ENCODE measurements at regions not wholly inside any gene's neighbourhood (a gene's known extent, or its start where the extent isn't known, plus 50 kb on each side); places are given as distances from the start of the nearest gene placed in this dataset.

DNA sequence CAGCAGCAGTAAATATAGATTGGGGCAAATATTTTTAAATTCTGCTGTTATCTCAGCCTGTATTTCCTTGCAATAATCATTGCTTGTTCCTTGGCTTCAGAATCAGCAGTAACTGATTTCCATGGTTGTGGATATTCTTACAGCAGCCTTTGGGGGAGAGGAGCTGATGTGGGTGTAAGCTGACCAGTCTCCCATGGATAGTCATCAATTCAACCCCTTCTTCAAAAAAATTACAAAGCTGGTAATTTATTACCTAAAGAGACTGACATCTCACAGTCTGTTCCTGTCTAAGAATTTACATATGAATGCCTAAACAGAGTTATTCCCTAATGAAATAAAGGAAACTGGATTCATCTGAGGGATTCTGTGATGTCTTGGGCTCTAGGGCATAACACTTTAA lies 103.1 kb upstream of the CABCOCO1 start (continued):
- TF ChIP-seq UBTF (IDR thresholded peaks at IDR 0.05; ENCODE audit: borderline replicate concordance in 1 of 2, low read depth in 2 of 2, low read length in 2 of 2), result no peak

DNA sequence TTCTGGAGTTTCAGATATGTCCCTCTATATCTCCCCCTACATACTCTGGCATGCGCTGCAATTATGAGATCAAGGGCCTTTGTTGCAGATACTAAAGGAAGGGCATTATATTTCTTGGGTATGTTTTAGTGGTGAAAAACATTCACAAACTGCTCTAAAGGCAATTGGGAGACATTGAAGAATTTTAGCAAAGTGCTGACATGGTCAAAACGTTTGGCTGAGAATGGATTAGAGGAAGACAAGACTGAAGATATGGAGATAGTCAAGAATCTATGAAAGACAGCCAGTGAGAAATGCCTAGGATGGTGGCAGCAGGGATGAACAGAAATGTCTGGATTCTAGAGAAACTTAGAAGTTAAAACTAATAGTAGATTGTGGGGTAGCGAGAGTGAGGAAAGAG lies 104.5 kb upstream of the CABCOCO1 start:
- H3K4me1 ChIP-seq (replicated peaks in 1 of 2; ENCODE audit: control insufficient read depth in 2 of 2, insufficient read depth in 2 of 2, low read length in 2 of 2), result no peaks in the 10 kb centered on the region
- no TSS peak for BruUV-seq (replicated peaks)
- no peaks in the 10 kb centered on the region for H3K9me1 ChIP-seq (ENCODE audit: control insufficient read depth, insufficient read depth, low read length)
- 0 out of 4 replicates have a peak, but pooled peaks of 1 of the 2 experiments have one; percentile 2 for TF ChIP-seq RAD21 (CRISPR knock-in tag; conservative IDR thresholded peaks at IDR 0.05 in 1 of 2, IDR thresholded peaks at IDR 0.05 in 1 of 2)
- TF ChIP-seq MAFG (tag; conservative IDR thresholded peaks at IDR 0.05), result peak; percentile 75
- TF ChIP-seq KDM4B (IDR thresholded peaks at IDR 0.05; ENCODE audit: borderline replicate concordance in 2 of 2, low read depth in 1 of 2), result no peak
- no peak for TF ChIP-seq IRF2 (CRISPR knock-in tag; IDR thresholded peaks at IDR 0.05)
- peak; percentile 77 for TF ChIP-seq ZNF316 (IDR thresholded peaks at IDR 0.05)
- TF ChIP-seq U2AF2 (optimal IDR thresholded peaks at IDR 0.05; ENCODE audit: low read depth, low read length), result no peak
- TF ChIP-seq, protein P1, sequence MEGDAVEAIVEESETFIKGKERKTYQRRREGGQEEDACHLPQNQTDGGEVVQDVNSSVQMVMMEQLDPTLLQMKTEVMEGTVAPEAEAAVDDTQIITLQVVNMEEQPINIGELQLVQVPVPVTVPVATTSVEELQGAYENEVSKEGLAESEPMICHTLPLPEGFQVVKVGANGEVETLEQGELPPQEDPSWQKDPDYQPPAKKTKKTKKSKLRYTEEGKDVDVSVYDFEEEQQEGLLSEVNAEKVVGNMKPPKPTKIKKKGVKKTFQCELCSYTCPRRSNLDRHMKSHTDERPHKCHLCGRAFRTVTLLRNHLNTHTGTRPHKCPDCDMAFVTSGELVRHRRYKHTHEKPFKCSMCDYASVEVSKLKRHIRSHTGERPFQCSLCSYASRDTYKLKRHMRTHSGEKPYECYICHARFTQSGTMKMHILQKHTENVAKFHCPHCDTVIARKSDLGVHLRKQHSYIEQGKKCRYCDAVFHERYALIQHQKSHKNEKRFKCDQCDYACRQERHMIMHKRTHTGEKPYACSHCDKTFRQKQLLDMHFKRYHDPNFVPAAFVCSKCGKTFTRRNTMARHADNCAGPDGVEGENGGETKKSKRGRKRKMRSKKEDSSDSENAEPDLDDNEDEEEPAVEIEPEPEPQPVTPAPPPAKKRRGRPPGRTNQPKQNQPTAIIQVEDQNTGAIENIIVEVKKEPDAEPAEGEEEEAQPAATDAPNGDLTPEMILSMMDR (IDR thresholded peaks at IDR 0.05 in 2 of 3, conservative IDR thresholded peaks at IDR 0.05 in 1 of 3; ENCODE audit: insufficient read depth in 2 of 3, low read depth in 1 of 3, low read length in 3 of 3), result peak in 1 of 3 experiments; percentile 21; a peak in 1 of 6 replicates
- TF ChIP-seq ZNF512 (tag; IDR thresholded peaks at IDR 0.05), result no peak
- no peak for TF ChIP-seq ZNF263 (CRISPR knock-in tag; IDR thresholded peaks at IDR 0.05; ENCODE audit: borderline replicate concordance)
- no peak for TF ChIP-seq HOXB6 (CRISPR knock-in tag; IDR thresholded peaks at IDR 0.05; ENCODE audit: borderline replicate concordance)
- TF ChIP-seq C11orf30 (IDR thresholded peaks at IDR 0.05; ENCODE audit: low read depth), result peak; percentile 65; the same call in 1 of the 2 replicates
- TF ChIP-seq MAFK (IDR thresholded peaks at IDR 0.05; ENCODE audit: low read length), result peak; percentile 70
- peak; percentile 56 for TF ChIP-seq MAFF (IDR thresholded peaks at IDR 0.05; ENCODE audit: low read length)

More for the DNA sequence above, 104.5 kb upstream of the CABCOCO1 start:
- Histone ChIP-seq H3K36me3 (ENCODE audit: control insufficient read depth, insufficient read depth, low read length) (no peaks in the 10 kb centered on the region), H2AFZ (ENCODE audit: low read depth, low read length) (no peak overlapping the region), H3K27me3 (ENCODE audit: control insufficient read depth in 2 of 2, insufficient read depth in 2 of 2, low read length in 2 of 2) (no peaks in the 10 kb centered on the region), H3K9me3 (replicated peaks; ENCODE audit: control insufficient read depth, insufficient read depth, low read depth, low read length) (no peaks in the 10 kb centered on the region), H3K27ac (ENCODE audit: extremely low read depth, low read depth, low read length) (no peak overlapping the region), H3K4me3 (no peak overlapping the region), H3K4me2 (ENCODE audit: insufficient read depth, low read length) (no peak overlapping the region), H3K9ac (ENCODE audit: insufficient read depth in 1 of 2, low read depth in 2 of 2, low read length in 2 of 2) (no peak overlapping the region), H3K79me2 (ENCODE audit: control insufficient read depth, insufficient read depth, low read length) (no peaks in the 10 kb centered on the region), H4K20me1 (replicated peaks; ENCODE audit: control insufficient read depth, insufficient read depth, low read length) (no peaks in the 10 kb centered on the region)
- FAIRE-seq, result no peak
- in situ Hi-C loops (cut with MboI), result no loop called here
- DNase-seq (ENCODE audit: extremely low read depth in 1 of 4, low spot score in 3 of 4), result no peak
- ChIA-PET POLR2A (no interaction called here), CTCF (ENCODE audit: low intra/inter-chr PET ratio) (no interaction called here)
- 13% methylated on average over 3 of the region's 3 CpGs for WGBS (ENCODE audit: insufficient coverage, low coverage, missing lambda C conversion rate)
- intact Hi-C loops (cut with micrococcal nuclease), result no loop called here
- no peak for ATAC-seq

Data from K562 (cell line).